ENCODE measurements at regions not wholly inside any gene's neighbourhood (a gene's known extent, or its start where the extent isn't known, plus 50 kb on each side); places are given as distances from the start of the nearest gene placed in this dataset.

GRCh38 chr2:13000664-13001363 lies 284.1 kb downstream of the TRIB2 start:
- TF ChIP-seq CTCF (IDR thresholded peaks at IDR 0.05) (no peak), EZH2 (IDR thresholded peaks at IDR 0.05) (no peak), EZH2phosphoT487 (IDR thresholded peaks at IDR 0.05) (no peak)
